ENCODE measurements at regions not wholly inside any gene's neighbourhood (a gene's known extent, or its start where the extent isn't known, plus 50 kb on each side); places are given as distances from the start of the nearest gene placed in this dataset.

GRCh38 chr9:73243078-73243477 lies 91.4 kb downstream of the ANXA1 start:
- TF ChIP-seq TAF1 (IDR thresholded peaks at IDR 0.05; ENCODE audit: borderline replicate concordance, insufficient read depth, low read length) (no peak), FOXP2 (optimal IDR thresholded peaks at IDR 0.05; ENCODE audit: borderline replicate concordance, extremely low read depth, extremely low read length, insufficient read depth) (no peak), REST (IDR thresholded peaks at IDR 0.05; ENCODE audit: insufficient read depth in 1 of 2, low read depth in 2 of 2, low read length in 2 of 2) (no peak), POLR2AphosphoS5 (IDR thresholded peaks at IDR 0.05; ENCODE audit: low read depth, low read length) (no peak), SIN3A (IDR thresholded peaks at IDR 0.05; ENCODE audit: borderline replicate concordance, insufficient read depth, low read length) (no peak)

- no peak for TF ChIP-seq FOXP2 (optimal IDR thresholded peaks at IDR 0.05; ENCODE audit: borderline replicate concordance, extremely low read depth, extremely low read length, insufficient read depth)
- no peak for TF ChIP-seq SIN3A (IDR thresholded peaks at IDR 0.05; ENCODE audit: borderline replicate concordance, insufficient read depth, low read length)
Observed at GRCh38 chr9:73259086-73259696, 107.5 kb downstream of the ANXA1 start.

- TF ChIP-seq TAF1 (IDR thresholded peaks at IDR 0.05; ENCODE audit: borderline replicate concordance, insufficient read depth, low read length) = no peak
- TF ChIP-seq FOXP2 (optimal IDR thresholded peaks at IDR 0.05; ENCODE audit: borderline replicate concordance, extremely low read depth, extremely low read length, insufficient read depth) = no peak
- TF ChIP-seq REST (IDR thresholded peaks at IDR 0.05; ENCODE audit: insufficient read depth in 1 of 2, low read depth in 2 of 2, low read length in 2 of 2) = no peak
- TF ChIP-seq POLR2AphosphoS5 (IDR thresholded peaks at IDR 0.05; ENCODE audit: low read depth, low read length) = no peak
- TF ChIP-seq SIN3A (IDR thresholded peaks at IDR 0.05; ENCODE audit: borderline replicate concordance, insufficient read depth, low read length) = no peak
Observed at GRCh38 chr9:73260506-73260905, 108.8 kb downstream of the ANXA1 start.

- TF ChIP-seq REST (IDR thresholded peaks at IDR 0.05; ENCODE audit: insufficient read depth in 1 of 2, low read depth in 2 of 2, low read length in 2 of 2) = no peak
- TF ChIP-seq TAF1 (IDR thresholded peaks at IDR 0.05; ENCODE audit: borderline replicate concordance, insufficient read depth, low read length) = no peak
Observed at GRCh38 chr9:73264631-73265030, 113.0 kb downstream of the ANXA1 start.

- no peak for TF ChIP-seq POLR2AphosphoS5 (IDR thresholded peaks at IDR 0.05; ENCODE audit: low read depth, low read length)
- TF ChIP-seq TAF1 (IDR thresholded peaks at IDR 0.05; ENCODE audit: borderline replicate concordance, insufficient read depth, low read length) = no peak
- TF ChIP-seq FOXP2 (optimal IDR thresholded peaks at IDR 0.05; ENCODE audit: borderline replicate concordance, extremely low read depth, extremely low read length, insufficient read depth) = no peak
- TF ChIP-seq SIN3A (IDR thresholded peaks at IDR 0.05; ENCODE audit: borderline replicate concordance, insufficient read depth, low read length) = no peak
- TF ChIP-seq REST (IDR thresholded peaks at IDR 0.05; ENCODE audit: insufficient read depth in 1 of 2, low read depth in 2 of 2, low read length in 2 of 2) = no peak
Observed at GRCh38 chr9:73265876-73266275, 114.2 kb downstream of the ANXA1 start.

Measured in PFSK-1 (cell line).